CD4-positive, alpha-beta T cell (primary cell): ENCODE measurements at regions not wholly inside any gene's neighbourhood (a gene's known extent, or its start where the extent isn't known, plus 50 kb on each side); places are given as distances from the start of the nearest gene placed in this dataset.

Source experiments
- ATAC-seq: fragments of 200-7000 bp; cut with Tn5 transposase; one replicate; pipeline ENCODE4 v1.10.0; 2022; ENCODE audit warnings: mild to moderate bottlenecking; ENCODE audit not compliant: poor library complexity
- CTCF ChIA-PET: fragments of 350-600 bp; sonication (Branson Sonifier 250); formaldehyde crosslinking; loops from one replicate; lab custom pipeline; 2021; ENCODE audit warnings: antibody characterized with exemption, inconsistent platforms; lab: Charles Lee
- POLR2A ChIA-PET: fragments of 350-600 bp; sonication (Branson Sonifier 250); formaldehyde crosslinking; loops from one replicate; lab custom pipeline; 2021; ENCODE audit warnings: antibody characterized with exemption, inconsistent platforms; lab: Charles Lee
- DNase-seq, 14 experiments: peaks; one replicate each; pipeline ENCODE4 v3.0.0-alpha.2; 2013 to 2020; ENCODE audit warnings: mixed read lengths in 2 of 14
- H3K27ac ChIP-seq, 2 donors: one replicate each; pipeline versions ENCODE4 v1.5.1 to v1.7.0; 2013; ENCODE audit warnings: low read length in 2 of 2, low read depth in 1 of 2, mild to moderate bottlenecking in 1 of 2
- H3K27me3 ChIP-seq, 2 experiments: 1 replicate in 1 of 2; 2 replicates in 1 of 2; pipeline versions ENCODE4 v1.6.1 to v1.7.0; 2013; ENCODE audit warnings: low read length in 2 of 2, control low read depth in 1 of 2, mild to moderate bottlenecking in 1 of 2, moderate library complexity in 1 of 2; ENCODE audit not compliant: insufficient read depth in 2 of 2, control insufficient read depth in 1 of 2
- H3K36me3 ChIP-seq: one replicate; pipeline ENCODE4 v1.6.1; 2013; ENCODE audit warnings: low read length, control low read depth; ENCODE audit not compliant: insufficient read depth
- H3K4me1 ChIP-seq: one replicate; pipeline ENCODE4 v1.6.1; 2013; ENCODE audit warnings: low read length, control low read depth; ENCODE audit not compliant: insufficient read depth
- H3K4me3 ChIP-seq: one replicate; pipeline ENCODE4 v1.5.1; 2013; ENCODE audit warnings: mild to moderate bottlenecking, low read length, moderate library complexity
- H3K9me3 ChIP-seq, 2 experiments: 1 replicate in 1 of 2; 2 replicates in 1 of 2; pipeline versions ENCODE4 v1.6.1 to v1.7.0; 2013; ENCODE audit warnings: low read length in 2 of 2, mild to moderate bottlenecking in 2 of 2, control low read depth in 1 of 2, moderate library complexity in 1 of 2; ENCODE audit not compliant: control insufficient read depth in 1 of 2, insufficient read depth in 1 of 2
- H3K27ac Mint-ChIP-seq: one replicate; pipeline ENCODE4 v1.8.0; 2020; ENCODE audit warnings: mixed read lengths
- H3K27me3 Mint-ChIP-seq: one replicate; pipeline ENCODE4 v1.8.0; 2021; ENCODE audit warnings: mixed read lengths
- H3K36me3 Mint-ChIP-seq: one replicate; pipeline ENCODE4 v1.8.0; 2021; ENCODE audit warnings: low read depth, mixed read lengths
- H3K4me1 Mint-ChIP-seq: one replicate; pipeline ENCODE4 v1.8.0; 2021; ENCODE audit warnings: low read depth, mixed read lengths
- H3K4me3 Mint-ChIP-seq: one replicate; pipeline ENCODE4 v1.8.0; 2020; ENCODE audit warnings: mild to moderate bottlenecking, mixed read lengths
- H3K9me3 Mint-ChIP-seq: one replicate; pipeline ENCODE4 v1.8.0; 2020; ENCODE audit warnings: mixed read lengths
- intact Hi-C, 2 experiments: fragments of 100-400 bp; cut with DNase I in 1 of 2; cut with micrococcal nuclease in 1 of 2; formaldehyde crosslinking; loops; one replicate each; pipeline versions ENCODE4 v1.15.1 to v1.9.0; 2023 to 2025; cut with DNase I, micrococcal nuclease
- TF ChIP-seq, protein P1 (sequence below): fragments of 200-600 bp; IDR thresholded peaks from one replicate; pipeline ENCODE4 v1.8.0; 2022; ENCODE audit warnings: antibody characterized with exemption, mild to moderate bottlenecking

DNA sequence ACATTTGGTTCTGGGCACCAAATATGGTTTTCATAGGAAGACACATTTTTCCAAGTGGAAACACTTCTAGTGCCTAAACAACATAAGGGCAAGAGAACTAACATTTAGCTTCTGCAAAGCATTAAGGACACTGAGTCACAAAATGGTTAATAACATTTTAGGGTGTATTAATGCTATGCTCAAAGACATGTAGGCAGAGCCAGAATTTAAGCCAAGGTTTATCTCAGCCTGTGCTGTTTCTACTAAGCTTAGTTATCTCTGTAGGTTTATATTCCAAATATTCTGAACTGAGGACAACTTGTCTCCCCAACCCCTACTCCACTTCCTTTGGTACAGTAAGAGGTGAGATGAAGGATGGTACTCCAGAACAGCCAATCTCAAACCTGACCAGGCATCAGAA is 54.1 kb upstream of the AKAP13 start:
- intact Hi-C loops: no loop called here
- peaks cover 20% of the 10 kb centered on the region for H3K4me1 ChIP-seq

GRCh38 chr15:85327820-85328219 is 52.6 kb upstream of the AKAP13 start:
- H3K27ac Mint-ChIP-seq: peak overlapping the region; percentile 85
- CTCF ChIA-PET: interaction anchor here (2.1 kb wide), 1 partner anchor 31 kb away, joined by 8 read pairs; no protein-coding TSS in a partner anchor
- Histone ChIP-seq H3K36me3 (no peaks in the 10 kb centered on the region), H3K4me1 (peaks cover 30% of the 10 kb centered on the region), H3K27ac (no peak overlapping the region), H3K27me3 (no peaks in the 10 kb centered on the region), H3K4me3 (no peak overlapping the region), H3K9me3 (peaks cover 0 to under 1% of the 10 kb centered on the region in 2 experiments)
- no peaks in the 10 kb centered on the region for H3K27me3 Mint-ChIP-seq
- H3K4me1 Mint-ChIP-seq: peaks cover 55% of the 10 kb centered on the region
- POLR2A ChIA-PET: interaction anchor here (4.1 to 4.6 kb wide), 3 partner anchors 11 to 85 kb away, joined by 24 to 70 read pairs (median 39); partner anchors contain the start of gene AKAP13
- DNase-seq (no peak), ATAC-seq (no peak)
- TF ChIP-seq, protein P1, sequence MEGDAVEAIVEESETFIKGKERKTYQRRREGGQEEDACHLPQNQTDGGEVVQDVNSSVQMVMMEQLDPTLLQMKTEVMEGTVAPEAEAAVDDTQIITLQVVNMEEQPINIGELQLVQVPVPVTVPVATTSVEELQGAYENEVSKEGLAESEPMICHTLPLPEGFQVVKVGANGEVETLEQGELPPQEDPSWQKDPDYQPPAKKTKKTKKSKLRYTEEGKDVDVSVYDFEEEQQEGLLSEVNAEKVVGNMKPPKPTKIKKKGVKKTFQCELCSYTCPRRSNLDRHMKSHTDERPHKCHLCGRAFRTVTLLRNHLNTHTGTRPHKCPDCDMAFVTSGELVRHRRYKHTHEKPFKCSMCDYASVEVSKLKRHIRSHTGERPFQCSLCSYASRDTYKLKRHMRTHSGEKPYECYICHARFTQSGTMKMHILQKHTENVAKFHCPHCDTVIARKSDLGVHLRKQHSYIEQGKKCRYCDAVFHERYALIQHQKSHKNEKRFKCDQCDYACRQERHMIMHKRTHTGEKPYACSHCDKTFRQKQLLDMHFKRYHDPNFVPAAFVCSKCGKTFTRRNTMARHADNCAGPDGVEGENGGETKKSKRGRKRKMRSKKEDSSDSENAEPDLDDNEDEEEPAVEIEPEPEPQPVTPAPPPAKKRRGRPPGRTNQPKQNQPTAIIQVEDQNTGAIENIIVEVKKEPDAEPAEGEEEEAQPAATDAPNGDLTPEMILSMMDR: no peak
- no peaks in the 10 kb centered on the region for H3K9me3 Mint-ChIP-seq
- H3K36me3 Mint-ChIP-seq: peaks cover 4% of the 10 kb centered on the region
- intact Hi-C loops: loop anchor here in 1 of 2 experiments (2.0 kb wide), 1 partner anchor 31 kb away; no protein-coding TSS in a partner anchor
- no peak overlapping the region for H3K4me3 Mint-ChIP-seq

More for the DNA sequence above, 54.1 kb upstream of the AKAP13 start:
- peaks cover 4% of the 10 kb centered on the region in 2 experiments for H3K9me3 ChIP-seq
- no peaks in the 10 kb centered on the region for H3K27me3 Mint-ChIP-seq
- no peak overlapping the region for H3K27ac Mint-ChIP-seq
- ChIA-PET POLR2A (interaction anchor here (4.1 kb wide), 1 partner anchor 9 kb away, joined by 24 read pairs; no protein-coding TSS in a partner anchor), CTCF (interaction anchor here (0.9 to 2.2 kb wide), 2 partner anchors 30 to 33 kb away, joined by 3 to 5 read pairs; no protein-coding TSS in a partner anchor)
- H3K36me3 Mint-ChIP-seq: peaks cover 14% of the 10 kb centered on the region
- H3K9me3 Mint-ChIP-seq: no peaks in the 10 kb centered on the region
- H3K27ac ChIP-seq: no peak overlapping the region
- DNase-seq (no peak), ATAC-seq (no peak)
- H3K4me1 Mint-ChIP-seq: peaks cover 54% of the 10 kb centered on the region
- H3K36me3 ChIP-seq: no peaks in the 10 kb centered on the region
- H3K4me3 ChIP-seq: no peak overlapping the region
- no peak overlapping the region for H3K4me3 Mint-ChIP-seq
- H3K27me3 ChIP-seq: no peaks in the 10 kb centered on the region
- TF ChIP-seq, protein P1: no peak

DNA sequence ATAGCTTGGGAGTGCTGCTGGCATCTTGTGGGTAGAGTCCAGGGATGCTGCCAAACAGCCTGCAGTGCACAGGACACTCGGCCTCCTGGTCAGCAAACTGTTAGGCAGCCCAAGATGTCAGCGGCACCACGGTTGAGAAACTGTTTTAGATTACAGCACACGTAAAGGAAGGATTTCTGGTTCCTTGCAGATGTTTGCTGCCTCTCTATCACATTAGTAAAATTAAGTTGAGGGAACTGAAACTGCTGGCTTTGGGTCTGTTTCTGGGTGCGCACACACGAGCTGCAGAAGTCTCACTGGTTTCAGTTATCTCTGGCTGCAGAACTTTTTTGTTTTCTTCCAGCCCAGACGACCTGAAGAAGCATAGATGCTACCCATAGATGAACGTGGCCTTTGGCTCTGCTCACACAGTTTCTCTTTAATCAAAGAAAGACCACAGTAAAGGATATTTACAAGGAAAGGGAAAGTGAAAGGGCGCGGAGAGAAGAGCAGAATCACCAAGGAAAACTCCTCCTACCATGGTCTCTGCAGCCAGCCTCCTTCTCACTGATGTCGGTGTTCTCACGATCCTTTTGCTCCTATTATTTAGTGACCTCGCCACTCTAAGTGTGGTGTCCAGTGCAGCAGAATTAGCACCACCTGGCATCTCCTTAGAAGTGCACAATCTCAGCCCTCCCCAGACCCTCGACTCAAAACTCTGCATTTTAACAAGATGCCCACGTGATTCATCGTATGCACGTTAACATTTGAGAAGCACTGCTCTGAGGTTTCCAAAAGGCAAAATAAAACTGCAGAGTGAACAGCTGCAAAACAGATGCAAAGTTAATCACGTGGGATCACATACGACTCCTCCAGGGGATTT is 50.6 kb upstream of the AKAP13 start:
- intact Hi-C loops: loop anchor here (2.0 to 10.0 kb wide), 6 partner anchors 33 to 338 kb away; partner anchors contain the start of gene AKAP13 (in 1 of the 2)
- peak in 4 of 14 experiments; percentile 44 to 74 (median 63) for DNase-seq
- CTCF ChIA-PET: interaction anchor here (1.1 to 3.1 kb wide), 7 partner anchors 10 to 114 kb away, joined by 3 to 29 read pairs (median 4); no protein-coding TSS in a partner anchor
- peak overlapping the region; percentile 47 for H3K4me3 ChIP-seq
- no peaks in the 10 kb centered on the region for H3K36me3 ChIP-seq
- no peaks in the 10 kb centered on the region for H3K27me3 ChIP-seq
- H3K9me3 ChIP-seq: no peaks in the 10 kb centered on the region
- Mint-ChIP-seq H3K4me3 (peak overlapping the region; percentile 96), H3K27me3 (no peaks in the 10 kb centered on the region), H3K27ac (peak overlapping the region; percentile 85), H3K4me1 (peaks cover 63% of the 10 kb centered on the region), H3K36me3 (no peaks in the 10 kb centered on the region), H3K9me3 (no peaks in the 10 kb centered on the region)
- TF ChIP-seq, protein P1: no peak
- POLR2A ChIA-PET: interaction anchor here (0.6 to 4.6 kb wide), 14 partner anchors 11 to 375 kb away, joined by 3 to 70 read pairs (median 4); partner anchors contain the start of gene AKAP13
- ATAC-seq: peak; percentile 52
- peaks cover 30% of the 10 kb centered on the region for H3K4me1 ChIP-seq
- peak overlapping the region; percentile 60 to 74 for H3K27ac ChIP-seq
